Panc1 (cell line): ENCODE measurements at regions not wholly inside any gene's neighbourhood (a gene's known extent, or its start where the extent isn't known, plus 50 kb on each side); places are given as distances from the start of the nearest gene placed in this dataset.
"Not testable (repeated sequence)": the region's sequence is repeated elsewhere in the genome, so short reads cannot be mapped to it uniquely, and the experiment has no call there.

ENCODE experiments used
- ATAC-seq: fragments of 200-7000 bp; cut with Tn5 transposase; 2 replicates; pipeline ENCODE4 v1.9.1; 2020; ENCODE audit warnings: mild to moderate bottlenecking, moderate library complexity
- BruUV-seq: library from RNA; stranded (reverse); fragments of 400-500 nt; replicated peaks from 2 replicates; lab custom pipeline; 2021; lab: Mats Ljungman, UMichigan
- CTCF ChIA-PET: fragments of 300-600 bp; sonication (Branson Sonifier 250); formaldehyde crosslinking; loops from one replicate; lab custom pipeline; 2022; ENCODE audit warnings: antibody characterized with exemption; lab: Charles Lee
- POLR2A ChIA-PET: fragments of 300-600 bp; sonication (Branson Sonifier 250); formaldehyde crosslinking; loops from one replicate; lab custom pipeline; 2022; ENCODE audit warnings: antibody characterized with exemption; lab: Charles Lee
- DNase-seq: peaks from one replicate; pipeline ENCODE4 v3.0.0-alpha.2; 2010; ENCODE audit warnings: low read depth, low spot score
- H3K27ac ChIP-seq: 2 replicates; pipeline ENCODE4 v1.5.1; 2011; ENCODE audit warnings: mild to moderate bottlenecking, low read length, inconsistent platforms
- H3K27me3 ChIP-seq: fragments of 200-500 bp; sonication (Bioruptor generic); 2 replicates; pipeline ENCODE4 v1.6.0; 2014; ENCODE audit warnings: low read length, inconsistent platforms; ENCODE audit not compliant: control insufficient read depth, insufficient read depth
- H3K36me3 ChIP-seq: fragments of 200-500 bp; sonication (Bioruptor generic); 2 replicates; pipeline ENCODE4 v1.5.1; 2014; ENCODE audit warnings: inconsistent platforms, mild to moderate bottlenecking, low read length, moderate library complexity; ENCODE audit not compliant: control insufficient read depth, insufficient read depth
- H3K4me1 ChIP-seq: 2 replicates; pipeline ENCODE4 v1.5.1; 2011; ENCODE audit warnings: inconsistent platforms, mild to moderate bottlenecking, low read length, moderate library complexity; ENCODE audit not compliant: control insufficient read depth, insufficient read depth
- H3K4me3 ChIP-seq, 2 experiments: 2 replicates each; pipeline ENCODE4 v1.5.1; 2011 to 2012; ENCODE audit warnings: low read depth in 2 of 2, low read length in 2 of 2, mild to moderate bottlenecking in 2 of 2, inconsistent platforms in 1 of 2, moderate library complexity in 1 of 2
- H3K9me3 ChIP-seq: fragments of 200-500 bp; sonication (Bioruptor generic); 2 replicates; pipeline ENCODE4 v1.5.1; 2014; ENCODE audit warnings: low read depth, mild to moderate bottlenecking, inconsistent platforms, low read length, moderate library complexity; ENCODE audit not compliant: control insufficient read depth, insufficient read depth
- in situ Hi-C: cut with HindIII; loops from 2 replicates; pipeline ENCODE4 v1.10.0; 2016; ENCODE audit warnings: low sequenced_read_pairs, low pct_unique_long_range_greater_than_20kb
- intact Hi-C: fragments of 100-400 bp; cut with micrococcal nuclease; formaldehyde crosslinking; loops from one replicate; pipeline ENCODE4 v1.10.0; 2022; ENCODE audit not compliant: unreplicated experiment

- DNase-seq = peak; percentile 53
- H3K4me3 ChIP-seq, H3K4me1 ChIP-seq, POLR2A ChIA-PET, intact Hi-C loops, CTCF ChIA-PET, in situ Hi-C loops, H3K36me3 ChIP-seq, BruUV-seq, H3K27me3 ChIP-seq, H3K9me3 ChIP-seq, ATAC-seq: not testable (repeated sequence)
- H3K27ac ChIP-seq = peak overlapping the region; percentile 46; the same call in 1 of the 2 replicates
Observed at GRCh38 chr16:29273298-29274054, 133.0 kb downstream of the NPIPB11 start.

DNA sequence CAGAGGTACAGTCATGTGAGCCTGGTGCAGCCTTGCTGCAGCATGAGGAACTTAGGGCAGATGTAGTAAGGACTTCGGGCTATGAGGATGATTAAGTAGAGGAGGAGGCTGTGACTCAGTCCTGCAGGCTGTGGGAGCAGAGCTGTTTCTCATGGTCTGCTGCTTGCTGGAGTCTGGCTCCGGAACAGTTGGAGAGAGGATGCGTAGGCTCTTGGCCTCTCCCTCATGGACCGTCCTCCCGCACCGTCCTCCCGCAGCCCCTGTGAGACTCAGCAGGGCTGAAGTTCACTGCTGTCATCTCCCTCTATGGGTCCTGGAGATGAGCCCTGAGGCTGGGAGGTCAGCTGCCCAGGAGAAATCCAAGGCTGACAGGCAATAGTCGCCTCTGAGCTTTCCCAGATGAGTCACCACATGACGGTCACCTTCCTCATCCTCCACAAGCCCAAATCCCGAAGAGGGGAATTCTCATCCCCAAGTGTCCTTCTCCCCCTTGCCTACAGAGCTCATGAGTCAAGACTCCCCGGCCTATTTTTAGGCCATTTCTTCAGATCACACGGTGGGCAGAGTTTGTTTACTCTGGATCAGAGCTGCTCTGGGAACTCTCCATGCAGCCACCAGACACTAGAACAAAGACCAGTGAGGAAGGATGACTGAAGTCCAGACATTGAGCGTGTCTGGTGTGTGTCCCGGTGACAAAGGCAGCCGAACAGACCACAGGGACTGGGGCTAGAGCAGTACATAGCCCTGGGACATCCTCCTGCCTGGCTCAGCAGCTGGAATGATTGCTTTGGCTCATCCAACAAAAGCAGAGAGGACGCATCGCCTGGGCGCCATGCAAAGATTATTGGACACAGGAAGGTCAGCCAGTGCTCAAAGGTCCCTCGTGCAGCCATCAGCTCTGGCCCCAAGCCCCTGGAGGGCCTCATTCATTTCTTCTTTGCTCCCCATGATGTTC lies 134.5 kb downstream of the NPIPB11 start:
- intact Hi-C loops, POLR2A ChIA-PET, H3K4me1 ChIP-seq, in situ Hi-C loops, H3K9me3 ChIP-seq, H3K36me3 ChIP-seq, CTCF ChIA-PET, BruUV-seq, H3K27me3 ChIP-seq, H3K4me3 ChIP-seq: not testable (repeated sequence)
- 0 out of 2 replicates have a peak overlapping the region, but pooled peaks have one; percentile 46 for H3K27ac ChIP-seq
- peak; percentile 64 for ATAC-seq
- DNase-seq = peak; percentile 67

- H3K9me3 ChIP-seq, H3K36me3 ChIP-seq, ATAC-seq, H3K27me3 ChIP-seq, in situ Hi-C loops, H3K27ac ChIP-seq, POLR2A ChIA-PET, DNase-seq, H3K4me3 ChIP-seq, H3K4me1 ChIP-seq, intact Hi-C loops, BruUV-seq, CTCF ChIA-PET: not testable (repeated sequence)
Observed at GRCh38 chr16:29270923-29271322, 135.6 kb downstream of the NPIPB11 start.

DNA sequence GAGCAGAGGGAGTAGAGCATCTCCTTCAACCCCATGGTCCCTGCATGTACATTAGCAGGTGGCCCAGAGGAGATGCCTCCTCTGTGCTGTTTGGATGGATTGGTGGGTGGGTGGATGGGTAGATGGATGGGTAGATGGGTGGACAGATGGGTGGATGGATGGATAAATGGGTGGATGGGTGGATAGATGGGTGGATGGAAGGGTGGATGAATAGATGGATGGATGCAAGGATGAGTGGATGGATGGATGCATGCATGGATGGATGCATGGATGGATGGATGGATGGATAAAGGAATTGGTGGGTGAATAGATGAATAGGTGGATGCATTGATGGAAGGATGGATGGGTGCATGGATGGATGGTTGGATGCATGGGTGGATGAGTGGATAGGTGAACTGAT lies 136.5 kb downstream of the NPIPB11 start:
- BruUV-seq, H3K4me3 ChIP-seq, H3K27ac ChIP-seq, H3K27me3 ChIP-seq, DNase-seq, intact Hi-C loops, H3K9me3 ChIP-seq, in situ Hi-C loops, H3K4me1 ChIP-seq, CTCF ChIA-PET, ATAC-seq, H3K36me3 ChIP-seq, POLR2A ChIA-PET: not testable (repeated sequence)
